HepG2 (cell line): ENCODE measurements at regions not wholly inside any gene's neighbourhood (a gene's known extent, or its start where the extent isn't known, plus 50 kb on each side); places are given as distances from the start of the nearest gene placed in this dataset.
A peak's percentile ranks its signal among the peaks of the same experiment; 100 is the strongest.

ENCODE experiments used
- ATAC-seq: fragments of 200-7000 bp; cut with Tn5 transposase; 3 replicates; pipeline ENCODE4 v1.9.1; 2020; ENCODE audit warnings: mild to moderate bottlenecking, moderate library complexity
- BruUV-seq: library from RNA; stranded (reverse); fragments of 400-500 nt; replicated peaks from 2 replicates; lab custom pipeline; 2021; lab: Mats Ljungman, UMichigan
- CTCF ChIA-PET: fragments of 300-600 bp; formaldehyde crosslinking; extraction: SDS; loops from one replicate; lab custom pipeline; 2021; ENCODE audit warnings: low total read pairs, inconsistent platforms, low intra/inter-chr PET ratio; lab: Yijun Ruan, JAX
- POLR2A ChIA-PET: fragments of 350-600 bp; sonication (Branson Sonifier 250); formaldehyde crosslinking; loops from one replicate; lab custom pipeline; 2020; ENCODE audit warnings: antibody characterized with exemption, inconsistent platforms; lab: Yijun Ruan, JAX
- DNase-seq: peaks from one replicate; pipeline ENCODE4 v3.0.0-alpha.2; 2015; ENCODE audit warnings: low spot score
- FAIRE-seq: peaks from 3 replicates; lab custom pipeline; 2011; peaks lifted over from hg19 to GRCh38; lab: Jason Lieb, UNC
- H2AFZ ChIP-seq: one replicate; pipeline ENCODE4 v1.6.1; 2011; ENCODE audit warnings: low read length, inconsistent platforms
- H3K27ac ChIP-seq: fragments of 300-600 bp; 3 replicates; pipeline ENCODE4 v1.8.0; 2011; ENCODE audit warnings: mixed run types, mild to moderate bottlenecking, mixed read lengths, low read length, inconsistent platforms; ENCODE audit not compliant: insufficient read depth; ENCODE audit errors: extremely low read length
- H3K27me3 ChIP-seq, 2 experiments: fragments of 200-600 bp in 1 of 2; 2 replicates in 1 of 2; 3 replicates in 1 of 2; pipeline versions ENCODE4 v1.6.0 to v1.8.0; 2011; ENCODE audit warnings: low read length in 2 of 2, mild to moderate bottlenecking in 2 of 2, moderate library complexity in 2 of 2, inconsistent platforms in 1 of 2; ENCODE audit not compliant: insufficient read depth in 2 of 2, control insufficient read depth in 1 of 2
- H3K36me3 ChIP-seq, 2 experiments: fragments of 200-600 bp in 1 of 2; replicated peaks in 1 of 2; 2 replicates in 1 of 2; 3 replicates in 1 of 2; pipeline versions ENCODE4 v1.5.1 to v1.8.0; 2011; ENCODE audit warnings: low read length in 2 of 2, inconsistent platforms in 1 of 2; ENCODE audit not compliant: insufficient read depth in 2 of 2, control insufficient read depth in 1 of 2
- H3K4me1 ChIP-seq: 2 replicates; pipeline ENCODE4 v1.5.1; 2012; ENCODE audit warnings: low read length, inconsistent platforms; ENCODE audit not compliant: insufficient read depth
- H3K4me2 ChIP-seq: 2 replicates; pipeline ENCODE4 v1.6.0; 2011; ENCODE audit warnings: low read depth, low read length, inconsistent platforms
- H3K4me3 ChIP-seq, 3 experiments: fragments of 200-600 bp in 1 of 3; sonication (generic), shearing (Covaris generic) in 1 of 3; replicated peaks in 1 of 3; 2 replicates each; pipeline ENCODE4 v1.5.1; 2011 to 2016; ENCODE audit warnings: low read length in 3 of 3, inconsistent platforms in 2 of 3, low read depth in 2 of 3, mild to moderate bottlenecking in 2 of 3, control low read depth in 1 of 3, mixed read lengths in 1 of 3; ENCODE audit not compliant: insufficient read depth in 1 of 3
- H3K79me2 ChIP-seq: one replicate; pipeline ENCODE4 v1.6.1; 2011; ENCODE audit warnings: low read length, inconsistent platforms; ENCODE audit not compliant: insufficient read depth
- H3K9ac ChIP-seq: 2 replicates; pipeline ENCODE4 v1.6.0; 2011; ENCODE audit warnings: mild to moderate bottlenecking, low read depth, low read length, inconsistent platforms; ENCODE audit not compliant: insufficient read depth
- H3K9me3 ChIP-seq: 2 replicates; pipeline ENCODE4 v1.5.1; 2012; ENCODE audit warnings: mild to moderate bottlenecking, low read length
- H4K20me1 ChIP-seq: 2 replicates; pipeline ENCODE4 v1.6.0; 2011; ENCODE audit warnings: inconsistent platforms, mild to moderate bottlenecking, low read length, moderate library complexity; ENCODE audit not compliant: insufficient read depth
- ADNP ChIP-seq: sonication (generic); formaldehyde crosslinking; IDR thresholded peaks from 2 replicates; pipeline ENCODE4 v1.4.0; 2020; ENCODE audit warnings: missing genetic modification reagents
- ATF7 ChIP-seq, 2 experiments: fragments of 450-650 bp in 1 of 2; sonication (generic) in 1 of 2; formaldehyde crosslinking in 1 of 2; IDR thresholded peaks; 2 replicates each; pipeline versions ENCODE4 v1.4.0 to v1.6.1; 2016 to 2020; ENCODE audit warnings: antibody characterized with exemption in 1 of 2, mild to moderate bottlenecking in 1 of 2, missing genetic modification reagents in 1 of 2
- KLF6 ChIP-seq: IDR thresholded peaks from 2 replicates; pipeline ENCODE4 v1.8.0; 2016; ENCODE audit warnings: missing biosample characterization, missing genetic modification reagents
- MAFF ChIP-seq: IDR thresholded peaks from 2 replicates; pipeline ENCODE4 v1.6.1; 2011; ENCODE audit warnings: low read depth, low read length, improper control_type of control experiment
- SAP130 ChIP-seq: IDR thresholded peaks from 2 replicates; pipeline ENCODE4 v1.6.1; 2016; ENCODE audit warnings: low read depth
- TARDBP ChIP-seq: sonication (generic); formaldehyde crosslinking; IDR thresholded peaks from 2 replicates; pipeline ENCODE4 v1.8.0; 2022; ENCODE audit warnings: mild to moderate bottlenecking, missing genetic modification reagents
- ZNF557 ChIP-seq: sonication (generic); formaldehyde crosslinking; IDR thresholded peaks from 2 replicates; pipeline ENCODE4 v1.4.0; 2020; ENCODE audit warnings: missing genetic modification reagents
- WGBS: methylation state at CpG from one replicate; pipeline ENCODE4 v1.1.6; 2017; ENCODE audit warnings: low lambda C conversion rate; 5-methylcytosine and 5-hydroxymethylcytosine counted together
- in situ Hi-C: cut with HindIII; loops from 2 replicates; pipeline ENCODE4 v1.10.0; 2017; ENCODE audit warnings: low pct_unique_long_range_greater_than_20kb; ENCODE audit not compliant: extremely low pct_ligation_motif_present
- intact Hi-C: fragments of 100-400 bp; cut with micrococcal nuclease; formaldehyde crosslinking; loops from one replicate; pipeline ENCODE4 v1.10.0; 2022; ENCODE audit not compliant: unreplicated experiment
- TF ChIP-seq, protein P1 (sequence below): sonication (generic); formaldehyde crosslinking; conservative IDR thresholded peaks from 2 replicates; pipeline ENCODE4 v1.4.0; 2020; ENCODE audit warnings: missing genetic modification reagents
- TF ChIP-seq, protein P2 (sequence below): sonication (generic); formaldehyde crosslinking; IDR thresholded peaks from 2 replicates; pipeline ENCODE4 v1.5.1; 2020; ENCODE audit warnings: mild to moderate bottlenecking, missing genetic modification reagents
- TF ChIP-seq, protein P3 (sequence below): sonication (generic); formaldehyde crosslinking; IDR thresholded peaks from 2 replicates; pipeline ENCODE4 v1.5.0; 2020; ENCODE audit warnings: mild to moderate bottlenecking, missing genetic modification reagents, borderline replicate concordance

DNA sequence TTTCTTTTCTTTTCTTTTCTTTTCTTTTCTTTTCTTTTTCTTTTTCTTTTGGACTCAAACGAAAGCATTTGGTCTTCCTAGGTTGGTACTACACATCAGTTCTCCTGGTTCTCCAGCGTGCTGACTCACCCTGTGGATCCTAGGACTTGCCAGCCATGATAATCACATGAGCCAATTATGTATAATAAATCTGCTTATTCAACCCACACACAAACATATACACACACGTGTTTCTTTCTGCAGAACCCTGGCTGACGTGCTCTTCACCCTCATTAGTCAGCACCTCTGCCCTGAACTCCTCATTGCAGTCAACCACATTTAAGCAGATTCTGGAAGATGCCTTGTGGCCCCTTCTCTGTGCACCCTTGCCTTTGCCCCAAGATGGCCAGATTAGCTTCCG lies 162.4 kb upstream of the MYT1L start (continued):
- TF ChIP-seq SAP130 (CRISPR knock-in tag) (no peak), ADNP (CRISPR knock-in tag) (no peak)
- TF ChIP-seq, protein P1, sequence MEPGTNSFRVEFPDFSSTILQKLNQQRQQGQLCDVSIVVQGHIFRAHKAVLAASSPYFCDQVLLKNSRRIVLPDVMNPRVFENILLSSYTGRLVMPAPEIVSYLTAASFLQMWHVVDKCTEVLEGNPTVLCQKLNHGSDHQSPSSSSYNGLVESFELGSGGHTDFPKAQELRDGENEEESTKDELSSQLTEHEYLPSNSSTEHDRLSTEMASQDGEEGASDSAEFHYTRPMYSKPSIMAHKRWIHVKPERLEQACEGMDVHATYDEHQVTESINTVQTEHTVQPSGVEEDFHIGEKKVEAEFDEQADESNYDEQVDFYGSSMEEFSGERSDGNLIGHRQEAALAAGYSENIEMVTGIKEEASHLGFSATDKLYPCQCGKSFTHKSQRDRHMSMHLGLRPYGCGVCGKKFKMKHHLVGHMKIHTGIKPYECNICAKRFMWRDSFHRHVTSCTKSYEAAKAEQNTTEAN (CRISPR knock-in tag) = no peak

DNA sequence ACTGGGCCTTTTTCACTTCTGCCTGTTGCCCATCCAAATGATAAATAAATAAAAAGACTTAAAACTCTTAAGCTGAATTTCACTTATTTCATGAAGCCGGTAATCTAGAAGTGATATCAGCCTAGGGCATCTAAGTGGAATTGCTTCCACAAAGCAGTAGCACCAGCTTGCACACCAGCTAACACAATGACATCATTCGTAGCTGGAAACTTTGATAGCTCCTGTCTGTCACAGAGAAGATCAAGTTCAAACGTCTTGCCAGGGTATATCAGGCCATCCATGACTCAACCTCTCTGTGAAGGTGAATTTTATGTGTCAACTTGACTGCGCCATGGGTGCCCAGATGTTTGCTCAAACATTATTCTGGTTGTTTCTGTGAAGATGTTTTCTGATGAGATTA lies 161.7 kb upstream of the MYT1L start:
- no TSS peak for BruUV-seq

DNA sequence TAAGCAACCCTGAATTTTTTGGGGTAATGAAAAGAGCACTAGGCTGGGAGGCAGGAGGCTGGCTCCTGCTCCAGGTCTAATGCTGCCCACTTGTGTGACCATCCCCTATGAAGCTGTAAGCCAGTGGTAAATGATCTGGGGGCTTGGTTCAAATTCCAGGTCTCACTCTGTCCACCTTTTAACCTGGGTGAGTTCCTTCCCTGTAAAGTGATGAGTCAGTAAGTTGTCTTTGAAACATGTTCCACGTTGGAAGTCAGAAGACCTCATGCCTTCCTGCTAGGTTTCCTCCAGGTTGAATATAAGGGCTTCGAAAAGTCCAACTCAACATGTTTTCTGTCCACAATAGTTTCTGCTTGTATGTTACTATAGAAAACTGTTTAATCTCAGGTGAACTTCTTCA lies 160.9 kb upstream of the MYT1L start:
- Histone ChIP-seq H3K79me2 (no peaks in the 10 kb centered on the region), H3K36me3 (no peaks in the 10 kb centered on the region), H3K9ac (no peak overlapping the region), H4K20me1 (no peaks in the 10 kb centered on the region), H3K9me3 (no peaks in the 10 kb centered on the region), H3K27ac (no peak overlapping the region), H3K4me3 (no peak overlapping the region), H3K4me1 (no peaks in the 10 kb centered on the region), H2AFZ (no peak overlapping the region), H3K27me3 (no peaks in the 10 kb centered on the region), H3K4me2 (no peak overlapping the region)
- CTCF ChIA-PET = no interaction called here
- in situ Hi-C loops = no loop called here
- WGBS = 9% methylated on average over 2 of the region's 2 CpGs
- FAIRE-seq (no peak), DNase-seq (no peak), ATAC-seq (no peak)
- intact Hi-C loops = no loop called here
- POLR2A ChIA-PET = no interaction called here
- BruUV-seq = no TSS peak
- TF ChIP-seq ZNF557 (CRISPR knock-in tag) (no peak), TARDBP (CRISPR knock-in tag) (no peak), MAFF (peak; percentile 64; the same call in 1 of the 2 replicates)
- TF ChIP-seq, protein P2, sequence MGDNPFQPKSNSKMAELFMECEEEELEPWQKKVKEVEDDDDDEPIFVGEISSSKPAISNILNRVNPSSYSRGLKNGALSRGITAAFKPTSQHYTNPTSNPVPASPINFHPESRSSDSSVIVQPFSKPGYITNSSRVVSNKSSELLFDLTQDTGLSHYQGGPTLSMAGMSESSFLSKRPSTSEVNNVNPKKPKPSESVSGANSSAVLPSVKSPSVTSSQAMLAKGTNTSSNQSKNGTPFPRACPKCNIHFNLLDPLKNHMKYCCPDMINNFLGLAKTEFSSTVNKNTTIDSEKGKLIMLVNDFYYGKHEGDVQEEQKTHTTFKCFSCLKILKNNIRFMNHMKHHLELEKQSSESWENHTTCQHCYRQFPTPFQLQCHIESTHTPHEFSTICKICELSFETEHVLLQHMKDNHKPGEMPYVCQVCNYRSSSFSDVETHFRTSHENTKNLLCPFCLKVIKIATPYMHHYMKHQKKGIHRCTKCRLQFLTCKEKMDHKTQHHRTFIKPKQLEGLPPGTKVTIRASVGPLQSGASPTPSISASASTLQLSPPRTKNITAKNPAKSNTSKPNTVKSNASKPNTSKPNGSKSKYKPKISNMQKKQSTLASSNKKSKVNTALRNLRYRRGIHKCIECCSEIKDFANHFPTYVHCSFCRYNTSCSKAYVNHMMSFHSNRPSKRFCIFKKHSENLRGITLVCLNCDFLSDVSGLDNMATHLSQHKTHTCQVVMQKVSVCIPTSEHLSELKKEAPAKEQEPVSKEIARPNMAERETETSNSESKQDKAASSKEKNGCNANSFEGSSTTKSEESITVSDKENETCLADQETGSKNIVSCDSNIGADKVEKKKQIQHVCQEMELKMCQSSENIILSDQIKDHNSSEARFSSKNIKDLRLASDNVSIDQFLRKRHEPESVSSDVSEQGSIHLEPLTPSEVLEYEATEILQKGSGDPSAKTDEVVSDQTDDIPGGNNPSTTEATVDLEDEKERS (CRISPR knock-in tag) = no peak
- TF ChIP-seq, protein P3, sequence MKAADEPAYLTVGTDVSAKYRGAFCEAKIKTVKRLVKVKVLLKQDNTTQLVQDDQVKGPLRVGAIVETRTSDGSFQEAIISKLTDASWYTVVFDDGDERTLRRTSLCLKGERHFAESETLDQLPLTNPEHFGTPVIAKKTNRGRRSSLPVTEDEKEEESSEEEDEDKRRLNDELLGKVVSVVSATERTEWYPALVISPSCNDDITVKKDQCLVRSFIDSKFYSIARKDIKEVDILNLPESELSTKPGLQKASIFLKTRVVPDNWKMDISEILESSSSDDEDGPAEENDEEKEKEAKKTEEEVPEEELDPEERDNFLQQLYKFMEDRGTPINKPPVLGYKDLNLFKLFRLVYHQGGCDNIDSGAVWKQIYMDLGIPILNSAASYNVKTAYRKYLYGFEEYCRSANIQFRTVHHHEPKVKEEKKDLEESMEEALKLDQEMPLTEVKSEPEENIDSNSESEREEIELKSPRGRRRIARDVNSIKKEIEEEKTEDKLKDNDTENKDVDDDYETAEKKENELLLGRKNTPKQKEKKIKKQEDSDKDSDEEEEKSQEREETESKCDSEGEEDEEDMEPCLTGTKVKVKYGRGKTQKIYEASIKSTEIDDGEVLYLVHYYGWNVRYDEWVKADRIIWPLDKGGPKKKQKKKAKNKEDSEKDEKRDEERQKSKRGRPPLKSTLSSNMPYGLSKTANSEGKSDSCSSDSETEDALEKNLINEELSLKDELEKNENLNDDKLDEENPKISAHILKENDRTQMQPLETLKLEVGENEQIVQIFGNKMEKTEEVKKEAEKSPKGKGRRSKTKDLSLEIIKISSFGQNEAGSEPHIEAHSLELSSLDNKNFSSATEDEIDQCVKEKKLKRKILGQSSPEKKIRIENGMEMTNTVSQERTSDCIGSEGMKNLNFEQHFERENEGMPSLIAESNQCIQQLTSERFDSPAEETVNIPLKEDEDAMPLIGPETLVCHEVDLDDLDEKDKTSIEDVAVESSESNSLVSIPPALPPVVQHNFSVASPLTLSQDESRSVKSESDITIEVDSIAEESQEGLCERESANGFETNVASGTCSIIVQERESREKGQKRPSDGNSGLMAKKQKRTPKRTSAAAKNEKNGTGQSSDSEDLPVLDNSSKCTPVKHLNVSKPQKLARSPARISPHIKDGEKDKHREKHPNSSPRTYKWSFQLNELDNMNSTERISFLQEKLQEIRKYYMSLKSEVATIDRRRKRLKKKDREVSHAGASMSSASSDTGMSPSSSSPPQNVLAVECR = no peak

More for the DNA sequence above, 161.7 kb upstream of the MYT1L start:
- no peak overlapping the region for H3K9ac ChIP-seq
- H3K9me3 ChIP-seq = no peaks in the 10 kb centered on the region
- no peaks in the 10 kb centered on the region for H4K20me1 ChIP-seq
- WGBS = 2% methylated on average over 4 of the region's 4 CpGs
- no peak overlapping the region for H3K4me3 ChIP-seq
- H3K4me2 ChIP-seq = no peak overlapping the region
- FAIRE-seq (no peak), DNase-seq (no peak), ATAC-seq (no peak)
- CTCF ChIA-PET = no interaction called here
- peak; percentile 58 for TF ChIP-seq ATF7 (IDR thresholded peaks at IDR 0.05)
- no peak for TF ChIP-seq ATF7 (CRISPR knock-in tag; IDR thresholded peaks at IDR 0.05)
- TF ChIP-seq KLF6 (CRISPR knock-in tag) = no peak
- no peak overlapping the region for H2AFZ ChIP-seq
- no peaks in the 10 kb centered on the region for H3K4me1 ChIP-seq
- H3K36me3 ChIP-seq = no peaks in the 10 kb centered on the region
- intact Hi-C loops (no loop called here), in situ Hi-C loops (no loop called here)
- POLR2A ChIA-PET = no interaction called here
- no peak overlapping the region for H3K27ac ChIP-seq
- H3K27me3 ChIP-seq = no peaks in the 10 kb centered on the region
- no peaks in the 10 kb centered on the region for H3K79me2 ChIP-seq
